Lower leg skin (tissue), 4 donors: ENCODE measurements at regions not wholly inside any gene's neighbourhood (a gene's known extent, or its start where the extent isn't known, plus 50 kb on each side); places are given as distances from the start of the nearest gene placed in this dataset.

ENCODE experiments used
- DNase-seq, 2 donors: peaks; one replicate each; pipeline ENCODE4 v3.0.0-alpha.2; 2019; ENCODE audit warnings: low spot score in 2 of 2
- H3K4me3 ChIP-seq: fragments of 200-600 bp; sonication (generic); 2 replicates; pipeline ENCODE4 v1.5.1; 2017; ENCODE audit warnings: mild to moderate bottlenecking, low read depth; ENCODE audit not compliant: poor library complexity, severe bottlenecking
- POLR2A ChIP-seq, 2 donors: fragments of 450-650 bp; IDR thresholded peaks; one replicate each; pipeline ENCODE4 v1.6.1; 2016 to 2017; ENCODE audit warnings: antibody characterized with exemption in 2 of 2, mild to moderate bottlenecking in 1 of 2, moderate library complexity in 1 of 2
- WGBS, 2 donors: methylation state at CpG; one replicate each; pipeline ENCODE4 v1.1.5; 2018; 5-methylcytosine and 5-hydroxymethylcytosine counted together
- intact Hi-C: fragments of 100-400 bp; cut with DNase I; formaldehyde crosslinking; loops from one replicate; pipeline ENCODE4 v1.15.0; 2023; ENCODE audit warnings: low total_unique reads
- TF ChIP-seq, protein P1 (sequence below), 3 donors: fragments of 450-650 bp; IDR thresholded peaks; one replicate each; pipeline ENCODE4 v1.5.1; 2016; ENCODE audit warnings: antibody characterized with exemption in 3 of 3, mild to moderate bottlenecking in 3 of 3, moderate library complexity in 2 of 3

DNA sequence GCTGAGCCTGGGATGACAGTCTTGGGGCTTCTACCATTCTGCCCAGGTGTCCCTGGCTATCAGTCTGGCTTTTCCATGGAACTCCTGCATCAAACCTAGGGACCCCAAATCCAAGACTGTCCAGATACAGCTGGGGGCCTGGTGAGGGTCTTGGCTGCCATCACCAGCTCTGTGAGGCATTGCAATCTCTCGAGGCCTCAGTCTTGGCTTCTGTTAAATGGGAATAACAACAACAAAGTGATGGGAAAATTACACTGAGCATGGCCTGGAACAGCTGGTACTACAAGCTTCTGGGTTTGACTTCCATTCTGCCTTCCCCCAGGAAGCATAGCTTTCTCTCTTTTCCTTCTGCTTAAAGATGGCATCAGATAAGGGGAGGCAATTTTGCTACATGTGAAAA lies 50.0 kb upstream of the LCTL start:
- WGBS, 2 donors: 90 to 92% methylated on average over 1 of the region's 1 CpG
- intact Hi-C loops: loop anchor here (5.0 to 10.0 kb wide), 2 partner anchors 79 to 156 kb away; no protein-coding TSS in a partner anchor
- H3K4me3 ChIP-seq: no peak overlapping the region
- DNase-seq: no peak
- TF ChIP-seq, protein P1, sequence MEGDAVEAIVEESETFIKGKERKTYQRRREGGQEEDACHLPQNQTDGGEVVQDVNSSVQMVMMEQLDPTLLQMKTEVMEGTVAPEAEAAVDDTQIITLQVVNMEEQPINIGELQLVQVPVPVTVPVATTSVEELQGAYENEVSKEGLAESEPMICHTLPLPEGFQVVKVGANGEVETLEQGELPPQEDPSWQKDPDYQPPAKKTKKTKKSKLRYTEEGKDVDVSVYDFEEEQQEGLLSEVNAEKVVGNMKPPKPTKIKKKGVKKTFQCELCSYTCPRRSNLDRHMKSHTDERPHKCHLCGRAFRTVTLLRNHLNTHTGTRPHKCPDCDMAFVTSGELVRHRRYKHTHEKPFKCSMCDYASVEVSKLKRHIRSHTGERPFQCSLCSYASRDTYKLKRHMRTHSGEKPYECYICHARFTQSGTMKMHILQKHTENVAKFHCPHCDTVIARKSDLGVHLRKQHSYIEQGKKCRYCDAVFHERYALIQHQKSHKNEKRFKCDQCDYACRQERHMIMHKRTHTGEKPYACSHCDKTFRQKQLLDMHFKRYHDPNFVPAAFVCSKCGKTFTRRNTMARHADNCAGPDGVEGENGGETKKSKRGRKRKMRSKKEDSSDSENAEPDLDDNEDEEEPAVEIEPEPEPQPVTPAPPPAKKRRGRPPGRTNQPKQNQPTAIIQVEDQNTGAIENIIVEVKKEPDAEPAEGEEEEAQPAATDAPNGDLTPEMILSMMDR (IDR thresholded peaks at IDR 0.05): no peak
- no peak for TF ChIP-seq POLR2A (IDR thresholded peaks at IDR 0.05)

- peak; percentile 43 to 92 for DNase-seq
- intact Hi-C loops: loop anchor here (5.0 to 10.0 kb wide), 2 partner anchors 77 to 155 kb away; no protein-coding TSS in a partner anchor
- H3K4me3 ChIP-seq: no peak overlapping the region
- WGBS, 2 donors: 51 to 62% methylated on average over 15 of the region's 15 CpGs
- TF ChIP-seq, protein P1 (IDR thresholded peaks at IDR 0.05): no peak
- no peak for TF ChIP-seq POLR2A (IDR thresholded peaks at IDR 0.05)
Measured at GRCh38 chr15:66617137-66618090, 51.6 kb upstream of the LCTL start.

- 46 to 54% methylated on average over 13 to 17 of the region's 17 CpGs for WGBS, 2 donors
- intact Hi-C loops: loop anchor here (5.0 to 10.0 kb wide), 2 partner anchors 75 to 153 kb away; no protein-coding TSS in a partner anchor
- TF ChIP-seq POLR2A (IDR thresholded peaks at IDR 0.05): no peak
- TF ChIP-seq, protein P1 (IDR thresholded peaks at IDR 0.05): no peak
- H3K4me3 ChIP-seq: no peak overlapping the region
- DNase-seq: peak; percentile 54 to 95
Measured at GRCh38 chr15:66619152-66619903, 53.5 kb upstream of the LCTL start.

DNA sequence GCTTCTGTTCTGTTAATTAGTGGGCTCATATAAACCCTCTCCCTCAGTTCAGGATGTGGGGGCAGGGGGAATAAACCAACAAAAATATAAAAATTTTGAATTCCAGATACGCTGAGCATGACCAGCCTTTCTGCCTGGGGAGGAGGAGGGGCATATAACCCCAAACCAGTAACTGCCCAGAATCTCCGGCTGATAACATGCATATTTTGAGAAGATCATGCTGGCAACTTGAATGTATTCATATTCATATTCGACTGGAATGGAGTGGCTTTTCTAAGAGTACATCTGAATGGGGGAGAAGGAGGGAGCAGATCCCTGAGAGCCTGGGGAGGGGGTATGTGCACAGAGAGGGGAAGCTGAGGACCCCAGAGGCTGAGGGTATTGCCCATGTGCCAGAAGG lies 54.5 kb upstream of the LCTL start:
- 77 to 87% methylated on average over 3 of the region's 3 CpGs for WGBS, 2 donors
- no peak for DNase-seq
- TF ChIP-seq POLR2A (IDR thresholded peaks at IDR 0.05): no peak
- TF ChIP-seq, protein P1 (IDR thresholded peaks at IDR 0.05): no peak
- intact Hi-C loops: no loop called here
- H3K4me3 ChIP-seq: no peak overlapping the region

GRCh38 chr15:66620744-66621344 lies 55.0 kb upstream of the LCTL start:
- WGBS, 2 donors: 91 to 95% methylated on average over 6 of the region's 6 CpGs
- no peak for DNase-seq
- H3K4me3 ChIP-seq: no peak overlapping the region
- TF ChIP-seq, protein P1 (IDR thresholded peaks at IDR 0.05): no peak
- no peak for TF ChIP-seq POLR2A (IDR thresholded peaks at IDR 0.05)
- intact Hi-C loops: no loop called here
